ENCODE measurements at regions not wholly inside any gene's neighbourhood (a gene's known extent, or its start where the extent isn't known, plus 50 kb on each side); places are given as distances from the start of the nearest gene placed in this dataset.

- H3K36me3 ChIP-seq (ENCODE audit: control insufficient read depth in 2 of 2, insufficient read depth in 2 of 2, low read length in 2 of 2), result no peaks in the 10 kb centered on the region
- H3K4me1 ChIP-seq (ENCODE audit: control insufficient read depth, insufficient read depth, low read length), result no peaks in the 10 kb centered on the region
- no peaks in the 10 kb centered on the region for H3K9me3 ChIP-seq (ENCODE audit: control insufficient read depth in 2 of 2, low read length in 2 of 2)
- H3K9ac ChIP-seq (ENCODE audit: low read length in 2 of 2), result no peak overlapping the region
- H3K27me3 ChIP-seq (ENCODE audit: control insufficient read depth in 1 of 2, insufficient read depth in 2 of 2, low read length in 2 of 2), result no peaks in the 10 kb centered on the region
- no peak overlapping the region for H3K4me3 ChIP-seq (ENCODE audit: low read length in 2 of 2)
- H3K27ac ChIP-seq (ENCODE audit: low read length), result no peak overlapping the region
Measured at GRCh38 chr7:13153266-13153665, 465.8 kb downstream of the ARL4A start.

- Histone ChIP-seq H3K9ac (ENCODE audit: low read length in 2 of 2) (no peak overlapping the region), H3K4me3 (ENCODE audit: low read length in 2 of 2) (no peak overlapping the region), H3K9me3 (ENCODE audit: control insufficient read depth in 2 of 2, low read length in 2 of 2) (no peaks in the 10 kb centered on the region), H3K27ac (ENCODE audit: low read length) (no peak overlapping the region), H3K27me3 (ENCODE audit: control insufficient read depth in 1 of 2, insufficient read depth in 2 of 2, low read length in 2 of 2) (no peaks in the 10 kb centered on the region), H3K36me3 (ENCODE audit: control insufficient read depth in 2 of 2, insufficient read depth in 2 of 2, low read length in 2 of 2) (no peaks in the 10 kb centered on the region), H3K4me1 (ENCODE audit: control insufficient read depth, insufficient read depth, low read length) (no peaks in the 10 kb centered on the region)
Measured at GRCh38 chr7:13153742-13154141, 466.3 kb downstream of the ARL4A start.

GRCh38 chr7:13155188-13155587, 467.8 kb downstream of the ARL4A start:
- Histone ChIP-seq H3K36me3 (ENCODE audit: control insufficient read depth in 2 of 2, insufficient read depth in 2 of 2, low read length in 2 of 2) (no peaks in the 10 kb centered on the region), H3K9ac (ENCODE audit: low read length in 2 of 2) (no peak overlapping the region), H3K4me1 (ENCODE audit: control insufficient read depth, insufficient read depth, low read length) (no peaks in the 10 kb centered on the region), H3K4me3 (ENCODE audit: low read length in 2 of 2) (no peak overlapping the region), H3K9me3 (ENCODE audit: control insufficient read depth in 2 of 2, low read length in 2 of 2) (no peaks in the 10 kb centered on the region), H3K27me3 (ENCODE audit: control insufficient read depth in 1 of 2, insufficient read depth in 2 of 2, low read length in 2 of 2) (no peaks in the 10 kb centered on the region), H3K27ac (ENCODE audit: low read length) (no peak overlapping the region)

GRCh38 chr7:13159003-13159402, 471.6 kb downstream of the ARL4A start:
- no peak overlapping the region for H3K9ac ChIP-seq (ENCODE audit: low read length in 2 of 2)
- H3K4me3 ChIP-seq (ENCODE audit: low read length in 2 of 2), result no peak overlapping the region
- H3K4me1 ChIP-seq (ENCODE audit: control insufficient read depth, insufficient read depth, low read length), result no peaks in the 10 kb centered on the region
- H3K27me3 ChIP-seq (ENCODE audit: control insufficient read depth in 1 of 2, insufficient read depth in 2 of 2, low read length in 2 of 2), result no peaks in the 10 kb centered on the region
- no peaks in the 10 kb centered on the region for H3K36me3 ChIP-seq (ENCODE audit: control insufficient read depth in 2 of 2, insufficient read depth in 2 of 2, low read length in 2 of 2)
- no peaks in the 10 kb centered on the region for H3K9me3 ChIP-seq (ENCODE audit: control insufficient read depth in 2 of 2, low read length in 2 of 2)
- no peak overlapping the region for H3K27ac ChIP-seq (ENCODE audit: low read length)

- Histone ChIP-seq H3K9ac (ENCODE audit: low read length in 2 of 2) (no peak overlapping the region), H3K36me3 (ENCODE audit: control insufficient read depth in 2 of 2, insufficient read depth in 2 of 2, low read length in 2 of 2) (no peaks in the 10 kb centered on the region), H3K4me1 (ENCODE audit: control insufficient read depth, insufficient read depth, low read length) (no peaks in the 10 kb centered on the region), H3K27ac (ENCODE audit: low read length) (no peak overlapping the region), H3K9me3 (ENCODE audit: control insufficient read depth in 2 of 2, low read length in 2 of 2) (no peaks in the 10 kb centered on the region), H3K27me3 (ENCODE audit: control insufficient read depth in 1 of 2, insufficient read depth in 2 of 2, low read length in 2 of 2) (no peaks in the 10 kb centered on the region), H3K4me3 (ENCODE audit: low read length in 2 of 2) (no peak overlapping the region)
Measured at GRCh38 chr7:13159467-13160184, 472.2 kb downstream of the ARL4A start.

GRCh38 chr7:13161125-13161524, 473.7 kb downstream of the ARL4A start:
- no peak overlapping the region for H3K9ac ChIP-seq (ENCODE audit: low read length in 2 of 2)
- no peak overlapping the region for H3K4me3 ChIP-seq (ENCODE audit: low read length in 2 of 2)
- no peak overlapping the region for H3K27ac ChIP-seq (ENCODE audit: low read length)
- H3K4me1 ChIP-seq (ENCODE audit: control insufficient read depth, insufficient read depth, low read length), result no peaks in the 10 kb centered on the region
- H3K36me3 ChIP-seq (ENCODE audit: control insufficient read depth in 2 of 2, insufficient read depth in 2 of 2, low read length in 2 of 2), result no peaks in the 10 kb centered on the region
- no peaks in the 10 kb centered on the region for H3K9me3 ChIP-seq (ENCODE audit: control insufficient read depth in 2 of 2, low read length in 2 of 2)
- no peaks in the 10 kb centered on the region for H3K27me3 ChIP-seq (ENCODE audit: control insufficient read depth in 1 of 2, insufficient read depth in 2 of 2, low read length in 2 of 2)

- H3K9ac ChIP-seq (ENCODE audit: low read length in 2 of 2), result no peak overlapping the region
- H3K4me1 ChIP-seq (ENCODE audit: control insufficient read depth, insufficient read depth, low read length), result no peaks in the 10 kb centered on the region
- H3K4me3 ChIP-seq (ENCODE audit: low read length in 2 of 2), result no peak overlapping the region
- H3K9me3 ChIP-seq (ENCODE audit: control insufficient read depth in 2 of 2, low read length in 2 of 2), result no peaks in the 10 kb centered on the region
- H3K36me3 ChIP-seq (ENCODE audit: control insufficient read depth in 2 of 2, insufficient read depth in 2 of 2, low read length in 2 of 2), result no peaks in the 10 kb centered on the region
- H3K27ac ChIP-seq (ENCODE audit: low read length), result no peak overlapping the region
- H3K27me3 ChIP-seq (ENCODE audit: control insufficient read depth in 1 of 2, insufficient read depth in 2 of 2, low read length in 2 of 2), result no peaks in the 10 kb centered on the region
Measured at GRCh38 chr7:13165854-13166253, 478.4 kb downstream of the ARL4A start.

GRCh38 chr7:13166801-13167200, 479.4 kb downstream of the ARL4A start:
- Histone ChIP-seq H3K9ac (ENCODE audit: low read length in 2 of 2) (no peak overlapping the region), H3K9me3 (ENCODE audit: control insufficient read depth in 2 of 2, low read length in 2 of 2) (no peaks in the 10 kb centered on the region), H3K4me3 (ENCODE audit: low read length in 2 of 2) (no peak overlapping the region), H3K27ac (ENCODE audit: low read length) (no peak overlapping the region), H3K4me1 (ENCODE audit: control insufficient read depth, insufficient read depth, low read length) (no peaks in the 10 kb centered on the region), H3K27me3 (ENCODE audit: control insufficient read depth in 1 of 2, insufficient read depth in 2 of 2, low read length in 2 of 2) (no peaks in the 10 kb centered on the region), H3K36me3 (ENCODE audit: control insufficient read depth in 2 of 2, insufficient read depth in 2 of 2, low read length in 2 of 2) (no peaks in the 10 kb centered on the region)

- Histone ChIP-seq H3K9me3 (ENCODE audit: control insufficient read depth in 2 of 2, low read length in 2 of 2) (no peaks in the 10 kb centered on the region), H3K27ac (ENCODE audit: low read length) (no peak overlapping the region), H3K4me1 (ENCODE audit: control insufficient read depth, insufficient read depth, low read length) (no peaks in the 10 kb centered on the region), H3K4me3 (ENCODE audit: low read length in 2 of 2) (no peak overlapping the region), H3K9ac (ENCODE audit: low read length in 2 of 2) (no peak overlapping the region), H3K27me3 (ENCODE audit: control insufficient read depth in 1 of 2, insufficient read depth in 2 of 2, low read length in 2 of 2) (no peaks in the 10 kb centered on the region), H3K36me3 (ENCODE audit: control insufficient read depth in 2 of 2, insufficient read depth in 2 of 2, low read length in 2 of 2) (no peaks in the 10 kb centered on the region)
Measured at GRCh38 chr7:13169356-13169755, 481.9 kb downstream of the ARL4A start.

GRCh38 chr7:13174991-13175390, 487.6 kb downstream of the ARL4A start:
- no peaks in the 10 kb centered on the region for H3K4me1 ChIP-seq (ENCODE audit: control insufficient read depth, insufficient read depth, low read length)
- no peak overlapping the region for H3K27ac ChIP-seq (ENCODE audit: low read length)
- no peaks in the 10 kb centered on the region for H3K36me3 ChIP-seq (ENCODE audit: control insufficient read depth in 2 of 2, insufficient read depth in 2 of 2, low read length in 2 of 2)
- H3K4me3 ChIP-seq (ENCODE audit: low read length in 2 of 2), result no peak overlapping the region
- H3K9me3 ChIP-seq (ENCODE audit: control insufficient read depth in 2 of 2, low read length in 2 of 2), result no peaks in the 10 kb centered on the region
- no peak overlapping the region for H3K9ac ChIP-seq (ENCODE audit: low read length in 2 of 2)
- H3K27me3 ChIP-seq (ENCODE audit: control insufficient read depth in 1 of 2, insufficient read depth in 2 of 2, low read length in 2 of 2), result no peaks in the 10 kb centered on the region

GRCh38 chr7:13179011-13179582, 491.7 kb downstream of the ARL4A start:
- Histone ChIP-seq H3K4me3 (ENCODE audit: low read length in 2 of 2) (no peak overlapping the region), H3K36me3 (ENCODE audit: control insufficient read depth in 2 of 2, insufficient read depth in 2 of 2, low read length in 2 of 2) (no peaks in the 10 kb centered on the region), H3K9ac (ENCODE audit: low read length in 2 of 2) (no peak overlapping the region), H3K27me3 (ENCODE audit: control insufficient read depth in 1 of 2, insufficient read depth in 2 of 2, low read length in 2 of 2) (no peaks in the 10 kb centered on the region), H3K27ac (ENCODE audit: low read length) (no peak overlapping the region), H3K4me1 (ENCODE audit: control insufficient read depth, insufficient read depth, low read length) (no peaks in the 10 kb centered on the region), H3K9me3 (ENCODE audit: control insufficient read depth in 2 of 2, low read length in 2 of 2) (no peaks in the 10 kb centered on the region)

All from stomach smooth muscle (tissue), 2 donors.